ENCODE measurements at regions not wholly inside any gene's neighbourhood (a gene's known extent, or its start where the extent isn't known, plus 50 kb on each side); places are given as distances from the start of the nearest gene placed in this dataset.
"Not testable (repeated sequence)": the region's sequence is repeated elsewhere in the genome, so short reads cannot be mapped to it uniquely, and the experiment has no call there.

DNA sequence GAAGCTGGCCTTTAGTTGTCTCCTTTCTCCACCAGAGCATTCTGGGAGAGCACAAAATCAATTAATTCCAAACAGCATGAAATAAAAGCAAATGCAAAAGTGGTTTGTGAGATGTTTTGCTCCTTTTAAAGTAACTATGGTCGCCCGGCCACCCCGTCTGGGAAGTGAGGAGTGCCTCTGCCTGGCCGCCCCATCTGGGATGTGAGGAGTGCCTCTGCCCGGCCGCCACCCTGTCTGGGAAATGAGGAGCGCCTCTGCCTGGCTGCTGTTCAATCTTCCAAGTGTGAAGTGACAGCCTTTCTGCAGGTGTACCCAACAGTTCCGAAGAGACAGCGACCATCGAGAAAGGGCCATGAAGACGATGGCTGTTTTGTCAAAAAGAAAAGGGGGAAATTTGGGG lies 381.3 kb upstream of the FGF16 start:
- Mint-ChIP-seq H3K4me1 (peaks cover 10% of the 10 kb centered on the region), H3K4me3 (no peak overlapping the region), H3K36me3 (no peaks in the 10 kb centered on the region), H3K27ac (no peak overlapping the region), H3K9me3 (no peaks in the 10 kb centered on the region), H3K27me3 (no peaks in the 10 kb centered on the region)

DNA sequence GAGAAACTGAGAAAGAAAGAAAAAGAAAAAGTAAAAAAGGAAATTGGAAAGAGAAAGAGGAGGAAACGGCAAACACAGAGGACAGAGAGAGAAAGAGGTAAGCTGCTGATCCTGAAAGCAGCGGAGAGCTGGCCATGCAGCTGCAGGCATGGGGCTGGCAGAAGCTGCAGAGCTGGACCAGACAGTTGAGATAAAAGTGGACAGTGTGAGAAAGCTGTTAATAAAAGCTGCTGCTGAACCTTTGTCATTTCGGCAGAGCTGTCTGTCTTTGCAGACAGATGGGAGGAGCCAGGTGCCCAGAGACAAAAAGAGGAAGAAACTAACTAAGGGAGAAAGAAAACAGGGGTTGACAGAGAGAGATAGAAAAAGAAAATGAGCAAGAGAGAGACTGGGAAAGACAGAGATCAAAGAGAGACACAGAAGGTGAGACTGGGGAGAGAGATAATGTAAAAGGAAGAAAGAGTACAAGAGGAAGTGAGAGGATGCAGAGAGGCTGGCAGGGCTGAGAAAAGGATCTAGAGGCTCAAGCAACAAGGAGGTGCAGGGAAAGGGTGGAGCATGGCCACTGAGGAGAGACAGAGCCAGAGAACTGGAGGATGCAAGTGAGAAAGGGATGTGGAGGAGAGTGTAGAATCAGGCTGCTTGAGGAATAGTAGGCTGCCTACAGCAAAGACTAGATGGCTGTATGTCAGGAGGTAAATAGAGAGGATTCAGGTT lies 376.8 kb upstream of the FGF16 start:
- Mint-ChIP-seq H3K9me3 (no peaks in the 10 kb centered on the region), H3K4me1 (peaks cover 10% of the 10 kb centered on the region), H3K36me3 (no peaks in the 10 kb centered on the region), H3K4me3 (no peak overlapping the region), H3K27me3 (no peaks in the 10 kb centered on the region), H3K27ac (no peak overlapping the region)

DNA sequence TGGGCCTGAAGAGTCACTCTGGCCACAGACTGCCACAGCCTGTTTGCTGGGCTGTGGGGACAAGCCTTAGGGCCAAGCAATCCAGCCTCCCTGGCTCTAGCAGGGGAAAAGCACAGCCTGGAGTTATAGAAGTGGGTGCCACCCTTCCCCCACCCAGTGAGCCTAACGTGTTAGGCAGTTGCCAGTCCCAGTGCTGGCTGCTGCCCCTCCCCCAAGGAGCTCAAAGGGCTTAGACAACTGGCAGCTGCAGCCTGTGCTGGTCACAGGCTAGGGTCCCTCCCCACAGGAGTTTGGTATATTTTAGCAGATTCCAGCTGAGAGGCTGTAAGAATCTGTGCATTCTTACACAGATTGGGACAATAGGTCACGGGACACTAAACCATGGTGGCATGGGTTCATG lies 370.3 kb upstream of the FGF16 start:
- no peaks in the 10 kb centered on the region for H3K36me3 Mint-ChIP-seq
- no peaks in the 10 kb centered on the region for H3K4me1 Mint-ChIP-seq
- H3K27ac Mint-ChIP-seq = no peak overlapping the region
- no peaks in the 10 kb centered on the region for H3K27me3 Mint-ChIP-seq
- H3K4me3 Mint-ChIP-seq = no peak overlapping the region
- no peaks in the 10 kb centered on the region for H3K9me3 Mint-ChIP-seq

DNA sequence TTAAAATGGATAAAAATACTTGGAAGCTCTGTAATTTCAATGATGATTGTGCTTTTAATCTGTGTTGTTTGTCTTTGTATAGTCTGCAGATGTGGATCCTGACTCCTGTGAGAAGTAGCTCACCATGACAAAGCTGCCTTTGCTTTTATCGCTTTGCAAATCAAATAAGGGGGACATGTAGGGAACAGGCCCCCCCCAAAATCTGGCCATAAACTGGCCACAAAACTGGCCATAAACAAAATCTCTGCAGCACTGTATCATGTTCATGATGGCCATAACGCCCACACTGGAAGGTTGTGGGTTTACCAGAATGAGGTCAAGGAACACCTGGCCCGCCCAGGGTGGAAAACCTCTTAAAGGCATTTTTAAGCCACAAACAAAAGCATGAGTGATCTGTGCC lies 366.0 kb upstream of the FGF16 start:
- not testable (repeated sequence) for H3K4me1 Mint-ChIP-seq, H3K9me3 Mint-ChIP-seq, H3K27ac Mint-ChIP-seq, H3K27me3 Mint-ChIP-seq, H3K4me3 Mint-ChIP-seq, H3K36me3 Mint-ChIP-seq

DNA sequence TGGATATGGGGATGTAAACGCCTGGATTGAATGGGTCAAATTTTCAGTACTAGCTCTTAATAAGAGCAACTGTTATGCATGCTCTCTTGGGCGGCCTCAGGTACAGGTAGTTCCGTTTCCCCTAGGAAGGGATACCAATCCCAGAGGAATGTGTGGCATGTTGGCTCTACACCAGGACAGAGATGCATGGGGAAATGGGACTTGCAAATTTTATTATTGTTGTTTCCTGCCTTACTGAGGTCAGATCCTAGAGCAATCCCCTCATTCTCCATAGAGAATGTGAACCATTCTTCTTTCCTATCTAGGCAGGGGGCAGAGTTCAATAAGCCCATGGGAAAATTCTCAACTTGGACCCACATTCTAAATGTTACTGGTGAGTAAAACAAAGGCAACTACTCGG lies 361.8 kb upstream of the FGF16 start:
- no peaks in the 10 kb centered on the region for H3K27me3 Mint-ChIP-seq
- H3K9me3 Mint-ChIP-seq = no peaks in the 10 kb centered on the region
- no peaks in the 10 kb centered on the region for H3K4me1 Mint-ChIP-seq
- H3K4me3 Mint-ChIP-seq = no peak overlapping the region
- H3K27ac Mint-ChIP-seq = no peak overlapping the region
- H3K36me3 Mint-ChIP-seq = no peaks in the 10 kb centered on the region

DNA sequence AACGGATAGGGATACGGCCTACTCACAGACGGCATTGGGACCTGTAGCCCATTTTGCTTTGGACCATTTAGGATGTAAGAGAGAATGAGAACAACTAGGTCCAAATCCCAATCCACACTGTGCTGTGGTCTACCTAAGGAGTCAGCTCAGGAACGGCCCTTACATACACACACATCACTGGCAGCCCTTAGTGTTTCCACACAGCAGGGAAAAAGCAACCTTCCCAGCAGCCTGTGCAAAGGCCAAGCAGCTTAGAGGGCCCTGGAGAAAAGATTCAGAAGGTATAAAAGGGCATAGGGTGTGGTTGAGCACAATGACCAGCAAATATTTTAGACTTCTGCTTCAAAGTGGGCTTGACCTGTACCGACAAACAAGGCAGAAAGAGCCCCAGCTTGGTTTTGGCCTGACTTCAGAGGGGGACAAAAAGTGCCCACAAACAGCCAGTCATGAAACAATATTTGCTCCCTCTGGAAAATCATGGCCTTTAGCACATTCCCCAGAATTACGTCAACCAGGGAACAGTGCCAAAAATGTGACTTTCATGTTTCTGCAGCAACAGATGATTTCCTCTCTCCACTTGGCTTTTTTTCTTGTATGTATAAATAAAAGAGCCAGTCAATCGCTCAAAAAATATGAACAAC lies 359.5 kb upstream of the FGF16 start:
- Mint-ChIP-seq H3K27ac (no peak overlapping the region), H3K4me3 (no peak overlapping the region), H3K9me3 (no peaks in the 10 kb centered on the region), H3K4me1 (no peaks in the 10 kb centered on the region), H3K27me3 (no peaks in the 10 kb centered on the region), H3K36me3 (no peaks in the 10 kb centered on the region)

DNA sequence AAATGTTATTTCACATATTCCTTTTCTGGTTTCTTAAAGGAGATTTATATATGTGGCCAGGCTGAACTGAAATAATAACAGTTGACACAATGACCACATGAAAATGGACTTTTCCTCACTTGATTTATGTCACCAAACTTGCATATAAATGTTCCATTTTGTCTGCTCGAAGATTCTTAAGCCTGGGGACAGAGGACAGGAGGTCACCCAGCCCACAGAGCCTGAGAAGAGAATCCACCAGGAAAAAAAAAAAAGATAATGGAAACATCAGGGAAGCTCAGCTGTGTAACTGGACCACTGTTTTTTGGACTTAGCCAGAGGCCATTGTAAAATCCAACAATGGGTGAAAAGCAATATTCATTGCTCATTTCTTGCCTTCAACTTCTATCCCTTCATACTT lies 359.0 kb upstream of the FGF16 start:
- no peak overlapping the region for H3K4me3 Mint-ChIP-seq
- no peaks in the 10 kb centered on the region for H3K27me3 Mint-ChIP-seq
- no peaks in the 10 kb centered on the region for H3K36me3 Mint-ChIP-seq
- H3K4me1 Mint-ChIP-seq = no peaks in the 10 kb centered on the region
- no peak overlapping the region for H3K27ac Mint-ChIP-seq
- H3K9me3 Mint-ChIP-seq = no peaks in the 10 kb centered on the region

DNA sequence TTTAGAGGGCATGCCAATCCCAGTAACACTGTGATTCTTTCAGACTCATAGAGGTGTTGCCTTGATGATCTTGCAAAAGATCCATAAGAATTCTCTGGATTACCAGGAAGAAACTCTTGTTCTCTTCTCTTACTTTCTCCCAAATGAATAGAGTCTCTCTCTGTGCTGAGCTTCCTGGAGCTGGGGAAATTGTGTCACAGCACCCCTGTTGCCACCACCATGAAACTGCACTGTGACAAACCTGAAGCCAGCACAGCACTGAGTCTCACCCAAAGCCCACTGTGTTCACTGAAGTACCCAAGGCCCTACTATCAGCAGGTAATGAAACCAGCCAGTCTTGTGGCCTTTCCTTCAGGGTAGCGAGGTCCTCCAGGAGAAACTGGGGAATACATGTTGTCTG lies 332.7 kb upstream of the FGF16 start:
- H3K4me1 Mint-ChIP-seq = no peaks in the 10 kb centered on the region
- H3K9me3 Mint-ChIP-seq = no peaks in the 10 kb centered on the region
- no peaks in the 10 kb centered on the region for H3K36me3 Mint-ChIP-seq
- H3K27ac Mint-ChIP-seq = no peak overlapping the region
- H3K4me3 Mint-ChIP-seq = no peak overlapping the region
- H3K27me3 Mint-ChIP-seq = no peaks in the 10 kb centered on the region

DNA sequence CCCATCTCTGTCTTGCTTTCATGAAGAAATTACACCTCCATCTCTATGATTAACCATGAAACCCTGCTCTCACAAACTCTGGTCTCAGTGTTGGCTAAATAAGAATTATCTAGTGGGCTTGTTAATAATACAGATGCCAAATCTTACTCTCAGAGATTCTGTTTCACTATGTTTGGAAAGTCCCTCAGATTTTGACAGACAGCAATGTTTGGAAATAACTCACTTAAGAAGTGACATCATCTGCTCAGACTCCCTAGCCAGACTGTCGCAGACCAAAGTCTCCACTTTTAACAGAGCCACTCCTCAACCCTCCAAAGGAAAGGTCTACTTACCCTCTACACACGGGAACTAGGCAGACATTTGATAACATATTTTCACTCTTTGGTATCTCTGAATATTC lies 328.5 kb upstream of the FGF16 start:
- Mint-ChIP-seq H3K9me3 (no peaks in the 10 kb centered on the region), H3K27ac (no peak overlapping the region), H3K27me3 (no peaks in the 10 kb centered on the region), H3K4me3 (no peak overlapping the region), H3K4me1 (no peaks in the 10 kb centered on the region), H3K36me3 (no peaks in the 10 kb centered on the region)

DNA sequence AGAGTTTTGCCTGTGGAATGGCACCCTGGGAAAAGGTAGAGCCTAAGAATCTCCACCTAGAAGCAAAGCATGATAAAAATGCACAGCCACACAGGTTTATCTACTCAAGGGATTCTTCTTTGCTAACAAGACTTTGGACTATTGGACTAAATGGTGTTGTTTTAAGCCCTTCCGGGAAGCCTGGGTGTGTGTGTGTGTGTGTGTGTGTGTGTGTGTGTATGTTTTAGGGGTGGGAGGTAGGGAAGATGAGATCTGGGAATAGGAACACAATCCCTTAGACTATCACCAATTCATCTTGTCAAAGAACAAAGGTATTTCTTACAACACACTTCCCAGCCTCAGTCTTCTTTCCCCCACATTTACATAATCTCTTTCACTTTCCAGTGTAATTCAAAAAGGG lies 327.5 kb upstream of the FGF16 start:
- Mint-ChIP-seq H3K4me3 (no peak overlapping the region), H3K4me1 (no peaks in the 10 kb centered on the region), H3K27ac (no peak overlapping the region)

DNA sequence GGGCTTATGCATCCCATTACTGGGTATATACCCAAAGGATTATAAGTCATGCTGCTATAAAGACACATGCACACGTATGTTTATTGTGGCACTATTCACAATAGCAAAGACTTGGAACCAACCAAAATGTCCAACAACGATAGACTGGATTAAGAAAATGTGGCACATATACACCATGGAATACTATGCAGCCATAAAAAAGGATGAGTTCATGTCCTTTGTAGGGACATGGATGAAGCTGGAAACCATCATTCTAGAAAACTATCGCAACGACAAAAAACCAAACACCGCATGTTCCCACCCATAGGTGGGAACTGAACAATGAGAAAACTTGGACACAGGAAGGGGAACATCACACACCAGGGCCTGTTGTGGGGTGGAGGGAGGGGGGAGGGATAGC lies 323.3 kb upstream of the FGF16 start:
- not testable (repeated sequence) for H3K9me3 Mint-ChIP-seq, H3K27me3 Mint-ChIP-seq, H3K36me3 Mint-ChIP-seq, H3K27ac Mint-ChIP-seq, H3K4me1 Mint-ChIP-seq, H3K4me3 Mint-ChIP-seq

More for the DNA sequence above, 327.5 kb upstream of the FGF16 start:
- Mint-ChIP-seq H3K36me3 (no peaks in the 10 kb centered on the region), H3K27me3 (no peaks in the 10 kb centered on the region), H3K9me3 (no peaks in the 10 kb centered on the region)

DNA sequence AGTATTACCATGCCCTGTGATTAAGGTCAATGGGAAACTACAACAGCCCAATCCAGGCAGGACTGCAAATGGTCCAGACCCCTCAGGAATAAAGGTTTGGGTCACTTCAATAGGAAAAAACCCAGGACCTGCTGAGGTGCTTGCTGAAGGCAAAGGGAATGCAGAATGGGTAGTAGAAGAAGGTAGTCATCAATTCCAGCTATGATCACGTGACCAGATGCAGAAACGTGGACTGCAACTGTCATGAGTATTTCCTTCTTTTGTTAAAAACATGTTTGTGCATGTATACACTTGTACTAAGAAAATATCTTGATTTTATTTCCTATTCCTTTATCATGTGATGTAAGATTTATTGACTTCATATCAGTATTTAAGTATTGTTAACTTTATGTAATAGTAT lies 319.6 kb upstream of the FGF16 start:
- not testable (repeated sequence) for H3K36me3 Mint-ChIP-seq, H3K27ac Mint-ChIP-seq, H3K4me3 Mint-ChIP-seq, H3K27me3 Mint-ChIP-seq, H3K9me3 Mint-ChIP-seq, H3K4me1 Mint-ChIP-seq

DNA sequence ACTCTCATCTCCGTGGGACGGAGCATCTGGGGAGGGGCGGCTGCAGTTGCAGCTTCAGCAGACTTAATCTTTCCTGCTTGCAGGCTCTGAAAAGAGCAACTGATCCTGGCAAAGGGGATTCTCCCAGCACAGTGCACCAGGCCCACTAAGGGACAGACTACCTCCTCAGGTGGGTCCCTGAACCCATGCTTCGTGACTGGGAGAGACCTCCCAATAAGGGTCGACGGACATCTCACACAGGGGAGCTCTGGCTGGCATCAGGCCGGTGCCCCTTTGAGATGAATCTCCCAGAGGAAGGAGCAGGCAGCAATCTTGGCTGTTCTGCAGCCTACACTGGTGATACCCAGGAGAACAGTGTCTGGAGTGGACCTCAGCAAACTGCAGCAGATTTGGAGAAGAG lies 303.3 kb upstream of the FGF16 start:
- no peaks in the 10 kb centered on the region for H3K27me3 Mint-ChIP-seq
- no peaks in the 10 kb centered on the region for H3K9me3 Mint-ChIP-seq
- H3K4me3 Mint-ChIP-seq = no peak overlapping the region
- H3K27ac Mint-ChIP-seq = no peak overlapping the region
- no peaks in the 10 kb centered on the region for H3K36me3 Mint-ChIP-seq
- H3K4me1 Mint-ChIP-seq = no peaks in the 10 kb centered on the region

DNA sequence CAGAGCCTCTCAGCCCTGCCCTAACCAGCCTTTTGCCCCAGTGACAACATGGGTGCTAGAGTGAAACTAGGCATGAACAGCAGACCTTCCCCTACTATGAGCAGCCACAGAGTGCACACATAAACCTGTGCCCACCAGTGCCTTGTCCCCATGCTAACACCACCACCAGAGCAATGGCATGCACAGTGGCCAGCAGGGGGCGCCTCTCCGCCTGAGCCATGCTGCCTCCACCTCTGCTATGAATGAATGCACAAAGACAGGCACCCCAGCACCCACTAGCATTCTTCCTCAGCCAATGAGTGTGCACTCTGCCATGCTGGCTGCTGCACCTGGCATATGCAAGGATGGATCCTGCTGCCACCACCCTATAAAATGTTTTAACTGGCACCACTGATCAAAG lies 286.9 kb upstream of the FGF16 start:
- no peaks in the 10 kb centered on the region for H3K36me3 Mint-ChIP-seq
- H3K27me3 Mint-ChIP-seq = no peaks in the 10 kb centered on the region
- H3K27ac Mint-ChIP-seq = no peak overlapping the region
- no peak overlapping the region for H3K4me3 Mint-ChIP-seq
- H3K9me3 Mint-ChIP-seq = peaks cover 6% of the 10 kb centered on the region
- H3K4me1 Mint-ChIP-seq = no peaks in the 10 kb centered on the region

DNA sequence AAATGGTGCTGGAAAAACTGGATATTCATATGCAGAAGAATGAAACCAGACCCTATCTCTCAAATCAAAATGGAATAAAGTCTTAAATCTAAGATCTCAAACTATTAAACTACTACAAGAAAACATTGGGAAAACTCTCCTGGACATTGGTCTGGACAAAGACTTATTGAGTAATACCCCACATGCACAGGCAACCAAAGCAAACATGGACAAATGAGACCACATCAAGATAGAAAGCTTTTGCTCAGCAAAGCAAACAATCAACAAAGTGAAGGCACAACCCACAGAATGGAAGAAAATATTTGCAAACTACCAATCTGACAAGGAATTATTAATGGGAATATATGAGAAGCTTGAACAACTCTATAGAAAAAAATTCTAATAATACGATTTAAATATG lies 284.4 kb upstream of the FGF16 start:
- no peak overlapping the region for H3K4me3 Mint-ChIP-seq
- H3K27ac Mint-ChIP-seq = no peak overlapping the region
- H3K4me1 Mint-ChIP-seq = no peaks in the 10 kb centered on the region
- H3K27me3 Mint-ChIP-seq = no peaks in the 10 kb centered on the region
- H3K9me3 Mint-ChIP-seq = peaks cover 6% of the 10 kb centered on the region
- no peaks in the 10 kb centered on the region for H3K36me3 Mint-ChIP-seq

DNA sequence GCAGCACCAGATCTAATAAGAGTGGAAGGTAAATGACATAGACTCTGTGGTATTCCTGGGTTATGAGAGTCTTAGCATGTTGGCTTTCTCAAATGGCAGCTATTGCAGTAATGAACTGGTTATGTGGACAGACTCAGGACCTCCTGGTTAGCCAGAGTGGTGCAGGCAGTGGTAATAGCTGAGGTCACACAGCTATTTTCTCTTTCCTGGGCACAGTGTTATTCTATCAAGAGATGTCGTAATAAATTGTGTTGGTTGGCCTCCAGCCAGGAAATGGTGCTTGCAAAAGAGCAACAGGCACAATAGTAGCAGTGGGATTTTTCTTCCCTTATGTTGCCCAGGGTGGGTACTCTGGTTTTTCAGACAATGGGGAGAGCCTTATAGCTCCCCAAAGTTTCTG lies 279.2 kb upstream of the FGF16 start:
- Mint-ChIP-seq H3K4me3 (no peak overlapping the region), H3K27ac (no peak overlapping the region), H3K27me3 (no peaks in the 10 kb centered on the region), H3K9me3 (peaks cover under 1% of the 10 kb centered on the region), H3K4me1 (no peaks in the 10 kb centered on the region), H3K36me3 (no peaks in the 10 kb centered on the region)

Data from activated naive CD4-positive, alpha-beta T cell treated with anti-CD3 and anti-CD28 coated beads, Interleukin-2, amount 50 U/mL, for 24 hours (primary cell).